Skeletal muscle cell (primary cell): ENCODE measurements at regions not wholly inside any gene's neighbourhood (a gene's known extent, or its start where the extent isn't known, plus 50 kb on each side); places are given as distances from the start of the nearest gene placed in this dataset.

Experiments
- DNase-seq: peaks from one replicate; pipeline ENCODE4 v3.0.0-alpha.2; 2010; ENCODE audit warnings: low read depth
- H3K4me3 ChIP-seq: 2 replicates; pipeline ENCODE4 v1.5.1; 2011; ENCODE audit warnings: low read depth, mild to moderate bottlenecking, control low read depth, low read length, moderate library complexity

DNA sequence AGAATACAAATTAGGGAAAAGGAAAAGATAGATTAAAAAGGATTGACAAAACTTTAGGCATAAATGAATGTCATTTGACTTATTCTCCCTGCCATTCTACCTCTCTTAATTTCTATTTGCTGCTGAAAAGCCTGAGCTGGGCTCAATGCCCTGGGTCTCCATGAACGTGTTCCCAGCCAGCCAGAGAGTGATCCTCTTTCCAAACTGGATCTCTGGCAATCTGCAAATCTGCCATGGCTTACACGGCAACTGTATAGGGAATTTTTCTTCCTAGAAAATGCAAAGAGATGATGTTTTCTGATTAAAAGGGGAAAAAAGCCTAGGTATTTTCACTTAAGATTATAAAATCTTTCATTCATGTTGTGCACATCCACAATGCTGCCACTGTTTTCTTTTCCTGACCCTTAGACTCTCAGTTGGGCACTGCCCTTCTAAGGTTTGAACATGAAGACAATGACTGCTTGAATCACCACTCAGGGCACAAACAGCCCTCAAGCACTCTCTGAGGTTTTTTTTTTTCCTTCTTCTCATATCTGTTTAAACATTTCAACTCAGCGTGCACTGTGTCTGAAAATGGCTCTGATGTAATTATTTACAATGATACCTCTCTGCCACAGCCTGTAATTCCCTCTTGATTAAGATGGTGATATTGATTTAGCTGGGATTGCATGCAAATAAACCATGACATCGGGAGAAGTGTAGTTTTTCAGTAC lies 60.3 kb downstream of the DACT1 start:
- no peak overlapping the region for H3K4me3 ChIP-seq
- no peak for DNase-seq

- no peak overlapping the region for H3K4me3 ChIP-seq
- no peak for DNase-seq
Observed at GRCh38 chr14:58699681-58700205, 62.0 kb downstream of the DACT1 start.

DNA sequence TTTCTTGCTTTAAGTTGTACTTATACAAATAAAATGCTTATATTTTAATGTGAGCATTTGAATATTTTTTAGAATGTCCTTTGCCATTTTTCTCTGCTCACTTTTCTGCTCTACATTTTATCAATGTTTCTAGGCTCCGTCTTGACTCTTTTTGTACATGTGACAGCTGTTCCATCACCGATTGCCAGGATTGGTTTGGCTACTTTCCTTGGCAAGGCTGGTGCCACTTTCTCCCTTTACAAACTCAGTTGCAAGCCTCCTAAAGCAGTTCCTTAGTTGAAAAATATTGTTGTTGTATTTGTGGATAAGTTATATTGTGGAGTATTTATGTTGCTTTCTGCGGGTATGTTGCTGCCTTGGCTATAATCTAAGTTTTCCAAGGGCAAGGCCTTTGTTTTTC lies 63.4 kb downstream of the DACT1 start:
- H3K4me3 ChIP-seq = no peak overlapping the region
- no peak for DNase-seq

- H3K4me3 ChIP-seq = no peak overlapping the region
- no peak for DNase-seq
Observed at GRCh38 chr14:58701604-58702003, 63.8 kb downstream of the DACT1 start.

DNA sequence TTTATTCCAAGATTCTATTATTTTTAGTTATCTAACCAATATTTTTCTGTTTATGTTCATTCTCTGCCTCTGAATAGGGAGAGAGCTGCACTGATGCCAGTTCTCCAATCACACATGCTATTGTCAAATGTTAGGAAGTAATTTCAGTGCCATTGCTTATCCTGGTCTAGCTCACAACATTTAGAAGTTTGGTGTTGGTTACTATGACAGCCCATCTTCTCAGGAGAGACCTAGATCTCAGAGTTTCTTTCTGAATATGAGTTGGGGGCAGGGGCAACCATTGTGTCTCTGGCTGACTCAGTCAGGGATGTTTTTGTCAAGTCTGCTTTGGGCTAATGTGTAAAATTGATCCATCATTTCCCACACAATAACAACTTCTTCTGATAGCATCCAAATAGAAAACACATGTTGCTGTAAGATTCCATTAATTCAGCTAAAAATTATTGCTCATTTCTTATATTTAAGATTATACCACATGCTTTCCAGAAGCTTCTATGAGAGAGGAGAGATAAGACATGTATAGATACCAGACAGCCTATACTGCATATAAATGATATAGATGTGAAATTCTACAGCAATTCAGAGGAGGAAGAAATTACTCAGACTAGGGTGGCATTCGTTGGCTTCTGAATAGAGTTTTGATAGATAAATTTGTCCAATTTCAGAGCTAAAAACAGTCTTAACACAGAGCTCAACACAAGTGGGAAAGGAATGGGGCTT lies 64.8 kb downstream of the DACT1 start:
- no peak overlapping the region for H3K4me3 ChIP-seq
- no peak for DNase-seq

- H3K4me3 ChIP-seq = no peak overlapping the region
- no peak for DNase-seq
Observed at GRCh38 chr14:58703161-58703506, 65.4 kb downstream of the DACT1 start.

GRCh38 chr14:58705066-58705465 lies 67.3 kb downstream of the DACT1 start:
- no peak for DNase-seq
- no peak overlapping the region for H3K4me3 ChIP-seq

DNA sequence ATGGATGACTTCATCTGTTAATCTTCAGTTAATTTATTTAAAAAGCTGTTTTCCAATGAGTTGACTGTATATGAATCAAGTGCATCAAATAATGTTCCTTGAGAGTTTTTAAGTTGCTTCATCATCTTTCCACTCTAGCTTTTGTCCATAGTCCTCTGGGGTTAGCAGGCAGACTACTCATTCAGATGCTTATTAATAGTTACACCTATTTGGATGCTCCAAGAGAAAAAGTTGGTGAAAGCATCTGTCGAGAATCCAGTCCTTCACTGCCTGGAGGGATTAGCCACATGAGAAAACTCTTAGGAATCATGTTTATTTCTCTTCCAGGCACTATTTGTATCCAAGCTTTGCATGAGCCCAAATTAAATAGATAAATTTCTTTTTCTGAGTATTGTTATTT lies 70.2 kb downstream of the DACT1 start:
- H3K4me3 ChIP-seq = no peak overlapping the region
- DNase-seq = no peak

DNA sequence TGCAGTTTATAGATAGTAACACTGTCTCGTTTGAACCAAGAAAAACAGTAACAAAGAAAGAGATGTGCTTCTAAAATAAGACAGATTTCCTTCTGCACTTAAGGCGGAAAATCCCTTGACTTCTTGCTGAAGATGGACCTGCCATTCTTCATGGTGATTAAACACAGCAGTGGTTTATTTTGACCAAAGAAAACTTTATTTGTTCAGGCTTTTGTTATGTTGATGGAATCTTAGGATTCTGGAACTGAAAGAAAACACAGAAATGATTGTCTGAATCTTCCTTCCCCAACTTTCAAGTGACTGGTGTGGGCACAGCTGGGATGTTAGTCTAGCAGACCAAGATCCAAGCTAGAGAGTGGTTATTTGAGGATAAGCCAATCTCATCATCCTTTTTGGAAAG lies 72.2 kb downstream of the DACT1 start:
- no peak overlapping the region for H3K4me3 ChIP-seq
- DNase-seq = no peak

DNA sequence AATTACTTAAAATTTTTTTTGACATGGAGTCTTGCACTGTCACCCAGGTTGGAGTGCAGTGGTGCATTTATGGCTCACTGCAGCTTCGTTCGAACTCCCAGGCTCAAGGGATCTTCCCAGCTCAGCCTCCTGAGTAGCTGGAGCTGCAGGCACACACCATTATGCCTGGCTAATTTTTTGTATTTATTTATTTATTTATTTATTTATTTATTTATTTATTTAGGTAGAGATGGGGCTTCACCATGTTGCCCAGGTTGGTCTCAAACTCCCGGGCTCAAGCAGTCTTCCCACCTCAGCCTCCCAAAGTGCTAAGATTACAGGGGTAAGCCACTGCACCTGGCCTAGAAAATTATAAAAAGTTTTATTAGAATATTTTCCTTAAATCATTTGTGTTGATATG lies 73.6 kb downstream of the DACT1 start:
- no peak overlapping the region for H3K4me3 ChIP-seq
- no peak for DNase-seq

DNA sequence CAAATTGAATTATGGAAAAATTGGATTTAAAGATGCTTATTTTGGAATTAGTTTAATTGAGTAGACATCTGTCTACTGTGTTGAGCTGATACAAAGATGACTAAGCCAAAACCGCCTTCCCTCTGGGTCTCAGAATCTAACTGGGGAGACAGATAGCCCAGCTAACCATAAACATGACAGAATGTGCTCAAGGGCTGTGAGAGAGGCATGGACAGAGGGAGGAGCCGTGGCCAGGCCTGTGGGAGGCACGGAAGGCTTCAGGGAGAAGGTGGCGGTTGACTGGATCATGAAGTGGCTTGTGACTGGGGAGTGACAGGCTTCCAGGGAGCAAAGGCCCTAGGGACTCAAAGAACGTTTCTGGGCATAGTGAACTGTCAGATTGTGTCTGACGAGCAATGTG lies 74.6 kb downstream of the DACT1 start:
- no peak for DNase-seq
- H3K4me3 ChIP-seq = no peak overlapping the region

GRCh38 chr14:58713677-58714076 lies 75.9 kb downstream of the DACT1 start:
- H3K4me3 ChIP-seq = no peak overlapping the region
- no peak for DNase-seq

DNA sequence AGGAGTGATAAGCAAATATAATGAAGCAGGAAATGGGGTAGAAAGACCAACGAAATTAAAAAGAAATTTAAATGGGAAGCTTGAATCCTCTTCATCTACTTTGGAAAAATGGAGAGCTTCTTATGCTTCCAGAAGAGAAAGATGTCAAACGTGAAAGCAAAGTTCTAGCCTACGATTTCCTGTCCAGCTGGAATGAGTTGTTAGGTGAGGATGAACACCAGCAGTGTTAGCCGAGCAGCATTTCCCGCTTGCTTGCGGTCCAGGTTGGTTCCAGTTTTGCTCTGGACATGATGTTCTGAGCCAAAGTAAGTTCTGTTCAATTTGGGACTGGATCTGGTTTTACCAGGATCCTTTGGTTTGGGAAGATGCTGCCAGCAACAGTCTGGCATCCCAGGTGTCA lies 78.9 kb downstream of the DACT1 start:
- DNase-seq = no peak
- no peak overlapping the region for H3K4me3 ChIP-seq

DNA sequence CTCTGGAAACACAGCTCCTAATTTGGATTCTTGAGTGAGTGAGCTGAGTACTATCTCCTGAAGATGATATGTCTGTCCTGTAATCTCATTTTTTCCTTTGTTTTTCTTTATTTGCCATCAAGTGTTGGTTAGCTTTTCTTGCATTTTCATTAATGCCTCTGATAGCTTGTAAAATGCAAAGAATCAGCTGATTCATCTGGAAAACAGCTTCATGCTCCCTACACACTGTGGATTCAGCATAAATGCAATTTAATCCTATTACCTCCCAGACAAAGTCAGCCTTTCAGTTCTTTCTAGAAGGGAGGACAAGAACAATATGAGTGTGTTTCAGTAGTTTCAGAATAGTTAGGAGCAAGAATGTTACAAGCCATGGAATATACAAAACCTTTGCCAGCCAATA lies 79.4 kb downstream of the DACT1 start:
- no peak for DNase-seq
- H3K4me3 ChIP-seq = no peak overlapping the region

DNA sequence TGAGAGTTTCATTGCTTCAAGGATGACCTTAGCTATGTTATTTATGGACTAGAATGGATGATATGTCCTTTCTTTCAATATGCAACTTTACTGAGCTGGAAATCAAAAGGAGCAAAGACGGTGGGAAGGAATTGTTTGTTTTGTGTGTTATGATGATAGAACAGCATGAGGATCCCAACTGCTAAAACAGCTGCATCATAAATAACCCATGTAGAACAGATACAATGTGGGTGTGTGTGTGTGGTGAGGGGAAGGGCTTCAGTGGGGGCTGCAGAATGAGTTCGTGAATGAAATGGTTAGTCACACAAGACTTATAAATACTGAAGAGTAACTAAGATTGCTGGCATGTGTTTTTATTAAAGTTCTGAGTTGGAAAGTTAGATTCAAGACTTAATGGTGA lies 80.1 kb downstream of the DACT1 start:
- peak; percentile 64 for DNase-seq
- H3K4me3 ChIP-seq = no peak overlapping the region

DNA sequence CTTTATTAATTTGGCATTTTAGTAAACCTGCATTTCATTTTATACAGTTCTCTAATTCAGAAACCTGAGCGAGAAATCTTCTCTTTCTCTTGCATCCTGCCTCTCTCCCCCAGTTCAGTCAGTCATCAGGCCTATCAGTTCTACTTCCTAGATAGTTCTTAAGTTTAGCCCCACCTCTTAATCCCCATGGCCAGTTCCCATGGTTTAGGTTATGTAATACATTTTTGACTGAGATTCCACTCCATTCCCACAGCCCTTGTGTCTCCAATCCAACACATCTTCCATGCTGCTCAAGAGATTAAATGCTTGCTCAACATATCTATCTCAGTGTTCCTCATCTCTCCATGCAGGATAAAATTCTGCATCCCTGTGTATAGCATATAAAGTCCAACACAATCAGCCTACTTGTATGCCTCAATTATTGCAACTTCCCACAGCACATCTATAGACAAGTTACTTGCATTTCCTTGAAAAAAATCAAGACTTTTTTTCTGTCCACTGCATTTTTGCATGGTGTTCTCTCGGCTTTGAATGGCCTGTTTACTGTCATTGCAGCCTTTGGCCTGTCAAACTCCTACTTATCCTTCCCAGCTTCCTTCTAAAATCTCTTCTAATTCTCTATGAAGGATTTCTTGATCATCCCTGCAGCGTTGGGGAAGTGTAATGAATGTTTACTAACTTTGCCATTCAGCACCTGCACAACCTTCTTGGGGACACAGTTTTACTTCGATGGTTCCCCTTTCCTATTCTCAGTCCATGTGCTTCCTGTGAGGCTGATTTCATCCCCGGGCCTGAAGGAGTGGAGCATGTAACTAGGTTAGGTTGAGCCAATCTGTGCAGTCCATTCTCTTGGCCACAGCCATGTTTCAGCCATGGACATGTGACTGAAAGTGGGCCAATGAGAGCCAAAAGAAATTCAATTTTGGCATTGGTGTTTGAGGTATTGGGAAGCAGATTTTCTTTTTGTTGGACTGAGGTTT lies 80.8 kb downstream of the DACT1 start:
- no peak for DNase-seq
- H3K4me3 ChIP-seq = no peak overlapping the region

GRCh38 chr14:58721723-58722122 lies 84.0 kb downstream of the DACT1 start:
- no peak for DNase-seq
- no peak overlapping the region for H3K4me3 ChIP-seq

DNA sequence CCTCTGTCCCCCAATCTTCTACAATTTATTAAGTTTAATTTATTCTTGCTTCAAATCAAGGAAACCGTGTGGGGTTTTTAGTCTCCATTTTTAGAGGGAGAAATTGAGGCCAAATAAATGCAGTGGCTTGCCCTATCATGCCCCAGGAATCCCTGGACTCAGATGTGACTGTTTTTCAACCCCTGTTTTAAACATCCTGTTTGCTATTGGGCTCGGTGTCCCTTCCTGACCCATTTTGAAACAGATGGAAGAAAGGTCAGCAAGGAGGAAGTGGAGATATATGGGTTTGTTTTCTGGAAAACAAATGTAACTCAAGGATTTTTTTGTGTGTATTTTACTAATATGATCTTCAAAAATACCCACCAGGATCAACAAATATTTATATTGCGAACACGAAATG lies 84.7 kb downstream of the DACT1 start:
- DNase-seq = no peak
- H3K4me3 ChIP-seq = no peak overlapping the region

GRCh38 chr14:58724206-58724605 lies 86.4 kb downstream of the DACT1 start:
- no peak for DNase-seq
- H3K4me3 ChIP-seq = no peak overlapping the region

GRCh38 chr14:58724702-58725101 lies 86.9 kb downstream of the DACT1 start:
- no peak for DNase-seq
- H3K4me3 ChIP-seq = no peak overlapping the region
